Calu3 (cell line): ENCODE measurements at regions not wholly inside any gene's neighbourhood (a gene's known extent, or its start where the extent isn't known, plus 50 kb on each side); places are given as distances from the start of the nearest gene placed in this dataset.
"Not testable (repeated sequence)": the region's sequence is repeated elsewhere in the genome, so short reads cannot be mapped to it uniquely, and the experiment has no call there.

Experiments
- BruUV-seq: library from RNA; stranded (reverse); fragments of 400-500 nt; replicated peaks from 2 replicates; lab custom pipeline; 2021; lab: Mats Ljungman, UMichigan
- CTCF ChIA-PET: fragments of 300-600 bp; sonication (Branson Sonifier 250); formaldehyde crosslinking; loops from one replicate; lab custom pipeline; 2022; ENCODE audit warnings: antibody characterized with exemption; lab: Charles Lee
- DNase-seq: peaks from one replicate; pipeline ENCODE4 v3.0.0; 2022
- H3K27ac Mint-ChIP-seq: one replicate; pipeline ENCODE4 v1.8.0; 2022; ENCODE audit warnings: mixed read lengths; ENCODE audit not compliant: unreplicated experiment
- H3K27me3 Mint-ChIP-seq: one replicate; pipeline ENCODE4 v1.8.0; 2022; ENCODE audit warnings: mixed read lengths; ENCODE audit not compliant: unreplicated experiment
- H3K36me3 Mint-ChIP-seq: one replicate; pipeline ENCODE4 v1.8.0; 2022; ENCODE audit warnings: mild to moderate bottlenecking, moderate library complexity, mixed read lengths; ENCODE audit not compliant: insufficient read depth, unreplicated experiment
- H3K4me1 Mint-ChIP-seq: one replicate; pipeline ENCODE4 v1.8.0; 2022; ENCODE audit warnings: mild to moderate bottlenecking, low read depth, mixed read lengths; ENCODE audit not compliant: unreplicated experiment
- H3K4me3 Mint-ChIP-seq: one replicate; pipeline ENCODE4 v1.8.0; 2022; ENCODE audit warnings: mild to moderate bottlenecking, low read depth, moderate library complexity, mixed read lengths; ENCODE audit not compliant: unreplicated experiment
- H3K9me3 Mint-ChIP-seq: one replicate; pipeline ENCODE4 v1.8.0; 2022; ENCODE audit warnings: low read depth, mixed read lengths; ENCODE audit not compliant: unreplicated experiment
- intact Hi-C: fragments of 100-400 bp; cut with micrococcal nuclease; formaldehyde crosslinking; loops from one replicate; pipeline ENCODE4 v1.10.0; 2022; ENCODE audit not compliant: unreplicated experiment
- TF ChIP-seq, protein P1 (sequence below): fragments of 200-600 bp; IDR thresholded peaks from one replicate; pipeline ENCODE4 v1.8.0; 2022; ENCODE audit warnings: antibody characterized with exemption; ENCODE audit not compliant: unreplicated experiment

DNA sequence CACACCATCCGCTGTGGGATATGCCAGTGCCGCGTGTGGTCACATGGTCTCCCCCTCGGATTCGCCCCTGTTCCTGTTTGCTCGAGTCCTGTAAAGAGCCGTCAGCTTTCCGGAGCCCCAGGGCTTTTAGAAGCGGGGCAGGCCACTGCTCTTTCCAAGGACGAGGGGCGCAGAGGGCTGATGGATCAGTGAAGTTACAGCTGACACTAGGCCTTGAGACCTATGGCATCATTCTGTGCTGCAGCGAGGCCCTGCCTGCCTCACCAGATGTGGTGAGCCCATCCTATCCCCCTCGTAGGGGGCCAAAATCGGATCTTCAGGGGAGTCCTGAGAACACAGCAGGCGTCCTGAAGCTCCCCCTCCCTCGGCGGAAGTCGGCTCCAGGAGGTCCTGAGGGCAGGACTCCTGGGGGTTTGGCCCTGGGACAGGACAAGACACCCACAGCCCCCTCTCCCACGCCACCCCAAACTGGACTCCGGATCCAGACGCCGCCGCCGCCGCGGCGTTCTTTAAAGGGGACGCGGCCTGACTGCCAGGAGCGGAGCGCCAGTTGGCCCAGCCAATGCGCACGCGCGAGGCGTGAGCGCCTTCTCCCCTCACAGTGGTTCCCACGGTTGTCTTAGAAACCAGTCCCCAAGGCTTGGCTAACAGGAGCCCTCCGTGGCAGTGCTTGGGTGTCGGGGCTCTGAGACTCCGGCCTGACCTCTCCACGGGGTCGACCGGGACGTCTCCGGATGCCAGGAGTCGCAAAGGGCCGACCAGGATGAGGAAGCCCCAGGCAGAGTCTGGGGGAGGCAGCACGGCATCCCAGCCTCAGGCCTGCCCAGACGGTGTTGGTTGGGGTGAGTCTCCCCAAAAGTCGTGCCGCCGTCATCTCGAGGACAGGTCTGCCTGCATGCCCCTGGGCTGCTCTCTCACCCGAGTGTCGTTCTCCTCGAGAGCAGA is 371.7 kb downstream of the ZNF716 start:
- Mint-ChIP-seq H3K4me3 (no peak overlapping the region), H3K4me1 (no peaks in the 10 kb centered on the region), H3K9me3 (peaks cover 17% of the 10 kb centered on the region), H3K27ac (no peak overlapping the region), H3K36me3 (no peaks in the 10 kb centered on the region), H3K27me3 (no peaks in the 10 kb centered on the region)
- TF ChIP-seq, protein P1, sequence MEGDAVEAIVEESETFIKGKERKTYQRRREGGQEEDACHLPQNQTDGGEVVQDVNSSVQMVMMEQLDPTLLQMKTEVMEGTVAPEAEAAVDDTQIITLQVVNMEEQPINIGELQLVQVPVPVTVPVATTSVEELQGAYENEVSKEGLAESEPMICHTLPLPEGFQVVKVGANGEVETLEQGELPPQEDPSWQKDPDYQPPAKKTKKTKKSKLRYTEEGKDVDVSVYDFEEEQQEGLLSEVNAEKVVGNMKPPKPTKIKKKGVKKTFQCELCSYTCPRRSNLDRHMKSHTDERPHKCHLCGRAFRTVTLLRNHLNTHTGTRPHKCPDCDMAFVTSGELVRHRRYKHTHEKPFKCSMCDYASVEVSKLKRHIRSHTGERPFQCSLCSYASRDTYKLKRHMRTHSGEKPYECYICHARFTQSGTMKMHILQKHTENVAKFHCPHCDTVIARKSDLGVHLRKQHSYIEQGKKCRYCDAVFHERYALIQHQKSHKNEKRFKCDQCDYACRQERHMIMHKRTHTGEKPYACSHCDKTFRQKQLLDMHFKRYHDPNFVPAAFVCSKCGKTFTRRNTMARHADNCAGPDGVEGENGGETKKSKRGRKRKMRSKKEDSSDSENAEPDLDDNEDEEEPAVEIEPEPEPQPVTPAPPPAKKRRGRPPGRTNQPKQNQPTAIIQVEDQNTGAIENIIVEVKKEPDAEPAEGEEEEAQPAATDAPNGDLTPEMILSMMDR = no peak
- no TSS peak for BruUV-seq
- DNase-seq = no peak
- intact Hi-C loops = no loop called here
- CTCF ChIA-PET = no interaction called here

DNA sequence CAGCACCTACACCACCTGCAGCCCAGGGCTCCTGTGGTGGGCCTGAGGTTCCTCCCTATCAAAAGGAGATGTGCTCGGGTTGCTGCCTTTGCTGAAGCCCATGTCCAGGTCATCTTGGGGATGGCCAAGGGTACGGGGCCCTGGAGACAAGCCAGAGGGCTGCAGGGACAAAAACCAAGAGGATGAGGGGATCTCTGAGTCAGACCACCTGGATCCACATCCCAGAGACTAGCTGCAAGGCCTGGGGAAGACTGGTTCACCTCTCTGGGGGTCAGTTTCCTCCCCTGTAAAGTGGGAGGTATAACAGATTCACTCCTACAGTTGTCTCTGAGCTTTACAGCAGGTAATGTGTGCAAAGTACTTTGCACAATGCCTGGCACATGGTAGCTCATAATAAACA is 376.6 kb downstream of the ZNF716 start:
- H3K4me1 Mint-ChIP-seq, DNase-seq, H3K4me3 Mint-ChIP-seq, H3K27ac Mint-ChIP-seq, intact Hi-C loops, H3K36me3 Mint-ChIP-seq, BruUV-seq, H3K9me3 Mint-ChIP-seq, CTCF ChIA-PET, H3K27me3 Mint-ChIP-seq: not testable (repeated sequence)

DNA sequence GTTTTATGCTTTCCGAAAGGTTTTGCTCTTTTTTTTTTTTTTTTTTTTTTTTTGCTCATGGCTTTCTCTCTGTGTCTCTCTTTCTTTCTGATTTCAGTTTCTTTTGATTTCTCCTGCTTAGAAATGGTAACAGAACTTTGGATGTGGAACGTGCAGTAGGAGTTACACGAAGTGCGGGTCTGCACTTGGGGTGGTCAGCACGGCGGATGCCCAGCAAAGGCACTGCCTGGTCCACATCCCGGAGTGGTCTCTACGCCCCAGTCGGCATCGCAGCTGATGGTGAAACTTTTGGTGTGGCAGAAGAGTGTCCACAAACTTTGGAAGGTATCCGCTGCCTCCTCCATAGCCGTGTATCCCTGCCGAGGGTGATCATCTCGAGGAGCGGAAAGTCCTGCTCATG is 385.2 kb downstream of the ZNF716 start:
- H3K4me1 Mint-ChIP-seq, DNase-seq, CTCF ChIA-PET, H3K36me3 Mint-ChIP-seq, H3K9me3 Mint-ChIP-seq, H3K4me3 Mint-ChIP-seq, H3K27ac Mint-ChIP-seq, BruUV-seq, intact Hi-C loops, H3K27me3 Mint-ChIP-seq: not testable (repeated sequence)

DNA sequence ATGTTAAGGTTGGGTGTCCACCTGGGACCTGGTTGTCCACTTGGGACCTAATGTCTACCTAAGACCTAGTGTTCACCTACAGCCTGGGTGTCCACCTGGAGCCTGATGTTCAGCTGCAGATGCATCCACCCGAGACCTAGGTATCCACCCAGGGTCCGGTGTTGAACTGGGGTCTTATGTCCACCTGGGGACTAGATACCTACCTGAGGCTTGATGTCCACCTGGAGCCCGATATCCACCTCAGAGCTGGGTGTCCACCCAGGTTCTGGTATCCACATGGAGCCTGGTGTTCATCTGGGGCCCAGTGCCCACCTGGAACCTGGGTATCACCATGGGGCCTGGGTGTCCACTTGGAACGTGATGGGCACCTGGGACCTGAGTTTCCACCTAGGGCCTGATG is 389.2 kb downstream of the ZNF716 start:
- H3K4me3 Mint-ChIP-seq, H3K27ac Mint-ChIP-seq, H3K9me3 Mint-ChIP-seq, H3K36me3 Mint-ChIP-seq, H3K27me3 Mint-ChIP-seq, CTCF ChIA-PET, DNase-seq, BruUV-seq, intact Hi-C loops, H3K4me1 Mint-ChIP-seq: not testable (repeated sequence)

DNA sequence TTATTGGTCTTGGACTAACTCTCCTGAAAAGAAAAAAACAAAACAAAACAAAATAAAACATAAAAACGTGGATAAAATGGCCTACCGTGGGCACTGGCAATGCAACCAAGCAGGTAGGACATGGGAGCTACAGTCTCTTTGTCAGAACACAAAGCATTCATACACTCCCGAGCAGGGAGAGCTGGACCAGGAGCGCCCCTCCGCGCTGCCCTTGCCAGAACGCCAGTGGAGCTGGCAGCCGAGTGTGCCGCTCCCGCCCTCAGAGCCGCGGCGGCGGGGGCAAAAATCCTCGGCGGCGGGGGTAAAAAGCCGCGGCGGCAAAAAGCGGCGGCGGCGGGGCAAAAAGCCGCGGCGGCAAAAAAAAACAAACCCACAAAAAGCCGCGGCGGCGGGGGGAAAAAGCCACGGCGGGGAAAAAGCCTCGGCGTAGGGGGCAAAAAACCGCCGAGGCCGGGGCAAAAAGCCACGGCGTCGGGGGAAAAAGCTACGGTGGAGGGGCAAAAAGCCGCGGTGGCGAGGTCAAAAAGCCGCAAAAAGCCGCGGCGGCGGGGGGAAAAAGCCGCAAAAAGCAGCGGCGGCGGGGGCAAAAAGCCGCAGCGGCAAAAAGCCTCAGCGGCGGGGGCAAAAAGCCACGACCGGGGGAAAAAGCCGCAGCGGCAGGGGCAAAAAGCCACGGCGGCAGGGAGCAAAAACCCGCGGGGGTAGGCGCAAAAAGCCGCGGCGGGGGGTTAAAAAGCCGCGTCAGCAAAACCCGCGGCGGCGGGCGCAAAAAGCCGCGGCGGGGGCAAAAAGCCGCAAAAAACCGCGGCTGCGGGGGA is 418.1 kb downstream of the ZNF716 start:
- peak overlapping the region; percentile 44 for H3K4me3 Mint-ChIP-seq

More for the DNA sequence above, 418.1 kb downstream of the ZNF716 start:
- Mint-ChIP-seq H3K27me3 (no peaks in the 10 kb centered on the region), H3K9me3 (peaks cover 7% of the 10 kb centered on the region), H3K27ac (no peak overlapping the region), H3K4me1 (no peaks in the 10 kb centered on the region), H3K36me3 (no peaks in the 10 kb centered on the region)
- DNase-seq = no peak
- CTCF ChIA-PET = interaction anchor here (0.6 kb wide), 1 partner anchor 643 kb away, joined by 3 read pairs; no protein-coding TSS in a partner anchor
- BruUV-seq = no TSS peak
- intact Hi-C loops = no loop called here
- TF ChIP-seq, protein P1 = no peak
